ENCODE measurements at regions not wholly inside any gene's neighbourhood (a gene's known extent, or its start where the extent isn't known, plus 50 kb on each side); places are given as distances from the start of the nearest gene placed in this dataset.

GRCh38 chr2:142786918-142787702, 90.4 kb upstream of the KYNU start:
- TF ChIP-seq POLR2A (IDR thresholded peaks at IDR 0.05; ENCODE audit: low read length), result no peak
- no peak for TF ChIP-seq GATA1 (IDR thresholded peaks at IDR 0.05; ENCODE audit: low read depth, low read length)
